ENCODE measurements at regions not wholly inside any gene's neighbourhood (a gene's known extent, or its start where the extent isn't known, plus 50 kb on each side); places are given as distances from the start of the nearest gene placed in this dataset.

DNA sequence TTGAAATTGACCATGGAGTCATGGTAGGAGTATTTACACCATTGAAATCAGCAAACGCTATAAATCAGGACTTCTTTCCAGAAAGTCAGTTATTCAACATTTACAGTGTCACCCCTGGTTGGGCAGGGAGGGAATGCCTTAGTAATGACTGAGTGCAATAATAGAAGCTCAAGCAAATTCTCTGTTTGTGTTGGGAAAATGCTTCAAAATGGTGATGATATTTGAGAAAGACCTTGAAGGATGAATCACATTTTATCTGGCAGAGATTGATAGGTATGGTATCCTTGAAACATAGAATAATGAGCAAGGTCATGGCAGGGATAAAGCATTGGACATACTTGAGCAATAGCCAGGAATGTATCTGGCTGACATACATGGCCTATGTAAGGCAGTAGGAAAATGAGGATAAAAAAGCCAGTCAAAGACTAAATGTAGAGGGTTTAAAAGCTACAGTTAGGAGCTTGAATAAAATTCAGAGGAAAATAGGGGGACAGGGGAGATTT lies 248.7 kb downstream of the FMR1NB start:
- no peak for FAIRE-seq
- no peak for DNase-seq (ENCODE audit: insufficient read length, low spot score)
- TF ChIP-seq, protein P1, sequence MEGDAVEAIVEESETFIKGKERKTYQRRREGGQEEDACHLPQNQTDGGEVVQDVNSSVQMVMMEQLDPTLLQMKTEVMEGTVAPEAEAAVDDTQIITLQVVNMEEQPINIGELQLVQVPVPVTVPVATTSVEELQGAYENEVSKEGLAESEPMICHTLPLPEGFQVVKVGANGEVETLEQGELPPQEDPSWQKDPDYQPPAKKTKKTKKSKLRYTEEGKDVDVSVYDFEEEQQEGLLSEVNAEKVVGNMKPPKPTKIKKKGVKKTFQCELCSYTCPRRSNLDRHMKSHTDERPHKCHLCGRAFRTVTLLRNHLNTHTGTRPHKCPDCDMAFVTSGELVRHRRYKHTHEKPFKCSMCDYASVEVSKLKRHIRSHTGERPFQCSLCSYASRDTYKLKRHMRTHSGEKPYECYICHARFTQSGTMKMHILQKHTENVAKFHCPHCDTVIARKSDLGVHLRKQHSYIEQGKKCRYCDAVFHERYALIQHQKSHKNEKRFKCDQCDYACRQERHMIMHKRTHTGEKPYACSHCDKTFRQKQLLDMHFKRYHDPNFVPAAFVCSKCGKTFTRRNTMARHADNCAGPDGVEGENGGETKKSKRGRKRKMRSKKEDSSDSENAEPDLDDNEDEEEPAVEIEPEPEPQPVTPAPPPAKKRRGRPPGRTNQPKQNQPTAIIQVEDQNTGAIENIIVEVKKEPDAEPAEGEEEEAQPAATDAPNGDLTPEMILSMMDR (IDR thresholded peaks at IDR 0.05; ENCODE audit: insufficient read depth, missing control alignments) = no peak

DNA sequence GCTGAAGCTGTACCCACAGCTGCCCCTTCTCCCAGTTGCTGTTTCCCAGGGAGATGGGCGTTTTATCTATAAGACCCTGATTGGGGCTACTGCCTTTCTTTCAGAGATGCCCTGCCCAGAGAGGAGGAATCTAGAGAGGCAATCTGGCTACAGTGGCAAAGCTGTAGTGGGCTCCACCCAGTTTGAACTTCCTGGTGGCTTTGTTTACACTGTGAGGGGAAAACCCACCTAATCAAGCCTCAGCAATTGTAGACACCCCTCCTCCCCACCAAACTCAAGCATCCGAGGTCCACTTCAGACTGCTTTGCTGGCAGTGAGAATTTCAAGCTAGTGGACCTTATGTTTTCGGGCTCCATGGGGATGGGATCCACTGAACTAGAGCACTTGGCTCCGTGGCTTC lies 240.4 kb upstream of the AFF2 start:
- TF ChIP-seq, protein P1 (IDR thresholded peaks at IDR 0.05; ENCODE audit: insufficient read depth, missing control alignments) = no peak
- DNase-seq (ENCODE audit: insufficient read length, low spot score) (no peak), FAIRE-seq (no peak)

DNA sequence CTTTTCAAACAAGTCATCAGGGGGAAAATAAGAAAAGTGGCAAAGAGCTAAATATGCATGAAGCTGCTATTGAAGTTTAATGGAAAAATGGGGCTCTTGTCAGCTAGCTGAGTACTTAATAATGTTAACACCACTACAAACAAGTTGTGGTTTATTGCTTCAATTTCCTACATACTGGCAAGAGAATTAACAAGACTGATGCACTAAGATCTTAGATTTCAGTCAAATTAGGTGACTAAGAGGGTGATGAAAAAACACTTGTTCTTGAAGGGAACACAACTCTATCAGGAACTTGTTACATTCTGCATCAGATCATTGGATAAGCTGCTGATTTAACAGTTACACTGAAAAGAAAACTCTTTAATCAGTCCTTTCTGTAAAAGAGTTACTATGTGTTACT lies 234.6 kb upstream of the AFF2 start:
- no peak for FAIRE-seq
- DNase-seq (ENCODE audit: insufficient read length, low spot score) = no peak

DNA sequence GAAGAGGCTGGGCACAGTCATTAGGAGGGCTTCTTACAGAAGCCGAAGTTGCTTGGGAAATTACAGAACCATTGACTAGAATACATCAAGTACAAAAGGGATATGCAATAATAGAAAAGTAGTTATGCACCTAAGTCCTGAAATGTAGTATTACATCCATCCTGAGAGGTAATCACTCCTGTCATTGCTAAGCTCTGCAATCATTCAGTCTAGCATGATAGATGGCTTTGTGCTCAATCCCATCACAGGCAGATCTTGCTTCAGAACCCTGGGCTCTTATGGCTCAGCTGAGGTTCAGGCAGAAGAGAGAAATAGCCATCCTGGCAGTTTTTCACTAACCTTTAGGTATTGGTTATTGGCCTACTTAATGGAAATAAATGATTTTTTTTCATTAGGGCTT lies 231.7 kb upstream of the AFF2 start:
- no peak for DNase-seq (ENCODE audit: insufficient read length, low spot score)
- FAIRE-seq = no peak
- TF ChIP-seq, protein P1 (IDR thresholded peaks at IDR 0.05; ENCODE audit: insufficient read depth, missing control alignments) = no peak

More for the DNA sequence above, 234.6 kb upstream of the AFF2 start:
- TF ChIP-seq, protein P1 (IDR thresholded peaks at IDR 0.05; ENCODE audit: insufficient read depth, missing control alignments) = no peak

DNA sequence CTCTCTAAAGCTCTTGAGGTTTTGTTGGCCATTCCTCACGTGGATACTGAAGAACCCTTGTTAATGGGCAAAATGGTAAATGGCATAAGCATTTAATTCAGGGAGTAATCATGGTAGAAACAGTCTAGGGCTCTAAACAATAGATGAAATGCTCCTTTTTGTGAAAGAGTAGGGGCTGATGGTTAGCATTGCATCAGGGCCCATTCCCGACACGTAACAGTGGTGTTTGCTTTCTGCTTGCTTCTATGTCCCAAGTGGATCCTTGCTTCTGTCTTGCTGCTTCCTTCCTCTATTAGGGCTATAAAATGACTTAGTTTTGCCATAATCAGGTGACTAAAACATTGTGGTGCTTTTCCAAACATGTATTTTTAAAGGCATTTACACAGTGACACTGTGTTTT lies 230.9 kb upstream of the AFF2 start:
- no peak for FAIRE-seq
- no peak for DNase-seq (ENCODE audit: insufficient read length, low spot score)
- TF ChIP-seq, protein P1 (IDR thresholded peaks at IDR 0.05; ENCODE audit: insufficient read depth, missing control alignments) = no peak

DNA sequence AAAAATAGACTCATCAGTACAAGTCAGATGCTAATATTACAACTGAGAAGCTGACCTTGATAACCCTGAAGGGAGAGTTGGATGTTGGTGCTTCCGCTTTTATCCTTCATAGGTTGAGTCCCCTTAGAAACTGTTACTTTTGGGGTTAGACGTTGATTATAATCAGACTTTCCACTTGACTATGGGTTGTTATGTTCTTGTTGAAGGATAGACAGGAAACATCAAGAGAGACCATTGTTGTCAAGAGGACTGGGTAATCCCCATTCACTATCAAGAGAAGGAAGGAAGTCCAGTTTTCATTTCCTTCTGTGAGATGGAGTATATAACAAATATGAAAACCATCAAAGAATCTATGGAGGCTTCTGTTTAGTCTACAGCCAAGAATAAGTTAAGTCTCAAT lies 229.9 kb upstream of the AFF2 start:
- peak; percentile 41 for FAIRE-seq
- no peak for DNase-seq (ENCODE audit: insufficient read length, low spot score)
- TF ChIP-seq, protein P1 (IDR thresholded peaks at IDR 0.05; ENCODE audit: insufficient read depth, missing control alignments) = no peak

DNA sequence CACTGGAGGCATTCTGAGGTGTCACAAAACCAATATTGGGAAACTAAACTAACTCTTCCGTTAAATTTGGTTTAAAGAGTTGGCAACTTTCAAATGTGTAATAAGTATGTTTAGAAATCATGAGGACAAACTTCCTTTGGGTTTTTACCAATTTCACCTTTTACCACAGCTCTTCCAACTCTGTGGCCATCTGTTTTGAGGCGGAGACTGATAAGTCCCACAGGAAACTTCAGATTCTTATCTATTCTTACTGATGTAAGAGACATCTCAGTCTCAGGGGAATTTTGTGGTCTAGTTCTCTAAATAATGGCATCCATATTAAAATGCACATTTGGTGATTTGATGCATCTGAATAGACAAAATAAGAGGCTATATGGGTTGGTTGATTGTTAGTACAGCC lies 229.2 kb upstream of the AFF2 start:
- DNase-seq (ENCODE audit: insufficient read length, low spot score) (no peak), FAIRE-seq (no peak)
- TF ChIP-seq, protein P1 (IDR thresholded peaks at IDR 0.05; ENCODE audit: insufficient read depth, missing control alignments) = no peak

All from D721Med (cell line).